ENCODE measurements at regions not wholly inside any gene's neighbourhood (a gene's known extent, or its start where the extent isn't known, plus 50 kb on each side); places are given as distances from the start of the nearest gene placed in this dataset.

DNA sequence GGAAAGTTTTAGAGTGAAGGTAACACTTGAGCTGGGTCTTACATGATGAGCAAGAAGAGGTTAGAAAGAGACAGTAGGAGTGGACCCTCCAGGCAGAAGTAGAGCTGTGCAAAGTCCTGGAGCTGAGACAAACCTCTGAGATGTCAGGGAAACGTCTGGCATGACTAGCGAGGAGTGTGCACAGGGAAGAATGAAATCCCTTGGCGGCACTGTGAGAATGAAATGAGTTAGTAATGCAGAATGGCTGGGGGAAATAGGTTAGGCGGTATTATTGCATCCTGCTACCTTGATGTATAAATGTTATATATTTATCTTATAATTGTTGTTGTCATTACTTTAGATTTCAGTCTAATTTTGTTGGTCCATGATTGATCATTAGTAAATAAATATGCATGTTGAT, 457.9 kb upstream of the CCL2 start:
- DNase-seq, result no peak

- no peak for DNase-seq
Observed at GRCh38 chr17:33798308-33798707, 456.8 kb upstream of the CCL2 start.

GRCh38 chr17:33802349-33803198, 452.5 kb upstream of the CCL2 start:
- DNase-seq, result no peak

DNA sequence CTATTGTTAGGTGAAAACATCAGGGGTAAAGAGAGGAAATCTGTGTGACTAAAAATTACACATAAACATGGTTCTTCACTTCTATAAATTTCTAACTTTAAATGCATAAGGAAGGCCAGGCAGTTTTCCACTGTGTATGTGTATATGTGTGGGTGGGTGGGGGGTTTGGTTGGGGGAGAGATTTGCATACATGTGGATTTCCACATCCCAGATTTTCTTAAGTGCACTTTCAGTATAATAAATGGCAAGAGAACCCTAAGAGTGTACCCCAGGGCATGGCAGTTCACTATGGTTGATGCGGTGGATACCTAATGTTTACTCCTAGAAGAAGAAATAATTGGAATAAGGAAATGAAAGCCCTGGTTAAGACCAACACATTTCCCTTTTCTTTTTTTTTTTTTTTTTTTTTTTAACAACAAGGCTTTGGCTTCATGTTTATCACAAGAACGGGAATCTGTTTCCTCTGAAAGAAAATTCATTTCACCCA, 451.8 kb upstream of the CCL2 start:
- peak; percentile 17 for DNase-seq

GRCh38 chr17:33803686-33804085, 451.4 kb upstream of the CCL2 start:
- no peak for DNase-seq

DNA sequence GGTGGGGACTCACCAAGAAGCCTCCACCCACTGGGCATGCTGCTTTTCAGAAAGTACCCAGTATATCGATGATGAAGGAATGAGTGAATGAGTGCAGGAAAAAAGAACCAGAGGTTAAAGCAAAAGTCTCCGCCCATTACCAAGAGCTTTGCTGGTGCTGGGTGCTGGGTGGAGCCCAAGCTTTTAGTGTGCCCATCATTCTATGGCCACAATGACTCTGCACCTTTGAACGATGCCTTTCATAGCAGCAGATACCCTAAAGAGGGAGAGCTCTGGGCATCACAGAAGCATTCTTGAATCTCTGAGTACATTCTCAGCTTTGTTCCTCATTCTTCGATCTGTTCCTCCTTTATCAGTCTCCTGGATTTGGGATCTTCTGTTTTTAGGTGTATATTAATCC, 450.7 kb upstream of the CCL2 start:
- peak; percentile 30 for DNase-seq

DNA sequence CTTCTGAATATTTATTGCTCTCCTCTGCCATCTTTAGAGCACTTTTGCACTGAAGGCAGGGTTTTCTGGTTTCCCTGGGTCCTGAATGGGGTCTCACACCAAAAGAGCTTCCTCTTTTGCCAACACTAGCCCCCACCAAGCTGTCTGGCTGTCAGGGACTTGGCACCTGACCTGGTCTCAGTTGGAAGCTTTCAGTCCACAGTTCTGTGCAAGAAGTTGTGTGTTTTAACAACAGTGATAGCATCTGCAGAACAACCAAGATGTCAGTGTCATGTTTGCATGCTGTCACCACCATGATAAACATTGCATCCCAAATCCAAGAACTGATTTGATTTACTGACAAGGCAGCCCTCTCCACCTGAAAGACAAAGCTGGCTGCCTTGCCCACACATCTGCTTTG, 448.5 kb upstream of the CCL2 start:
- no peak for DNase-seq

- no peak for DNase-seq
Observed at GRCh38 chr17:33809748-33810147, 445.3 kb upstream of the CCL2 start.

DNA sequence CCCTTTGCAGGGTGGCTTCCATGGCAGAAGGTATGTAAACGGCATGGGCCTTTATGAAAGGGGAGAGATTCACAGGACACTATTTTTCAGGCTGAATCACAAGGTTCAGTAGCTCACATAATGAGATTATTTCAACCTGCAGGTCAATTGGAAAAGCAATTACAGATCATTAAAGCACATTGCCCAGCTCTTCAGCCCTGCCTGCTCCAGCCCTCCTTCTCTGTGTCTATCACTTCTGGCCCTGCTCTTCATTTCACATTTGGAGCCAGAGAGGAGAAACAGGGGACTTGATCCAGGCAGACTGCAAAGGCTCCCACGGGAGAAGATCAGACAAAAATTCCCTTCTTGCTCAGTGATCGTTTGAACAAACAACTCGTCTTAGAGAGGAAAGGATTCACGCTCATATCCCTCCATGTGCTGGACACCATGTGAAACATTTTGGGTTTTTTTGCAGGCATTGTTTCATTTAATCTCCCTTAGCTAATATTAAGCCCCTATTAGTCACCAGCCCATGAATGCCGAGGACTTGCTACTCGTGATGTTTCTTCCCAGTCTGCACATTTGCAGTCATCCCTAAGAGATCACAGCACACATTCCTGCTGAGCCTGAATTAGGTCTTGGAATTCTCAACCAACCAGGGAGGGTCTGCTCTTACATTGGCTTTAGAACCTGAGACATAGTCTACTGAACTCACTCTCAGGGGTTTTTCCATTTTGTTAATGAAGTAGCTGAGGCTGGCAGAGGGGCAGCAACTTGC, 443.9 kb upstream of the CCL2 start:
- no peak for DNase-seq

DNA sequence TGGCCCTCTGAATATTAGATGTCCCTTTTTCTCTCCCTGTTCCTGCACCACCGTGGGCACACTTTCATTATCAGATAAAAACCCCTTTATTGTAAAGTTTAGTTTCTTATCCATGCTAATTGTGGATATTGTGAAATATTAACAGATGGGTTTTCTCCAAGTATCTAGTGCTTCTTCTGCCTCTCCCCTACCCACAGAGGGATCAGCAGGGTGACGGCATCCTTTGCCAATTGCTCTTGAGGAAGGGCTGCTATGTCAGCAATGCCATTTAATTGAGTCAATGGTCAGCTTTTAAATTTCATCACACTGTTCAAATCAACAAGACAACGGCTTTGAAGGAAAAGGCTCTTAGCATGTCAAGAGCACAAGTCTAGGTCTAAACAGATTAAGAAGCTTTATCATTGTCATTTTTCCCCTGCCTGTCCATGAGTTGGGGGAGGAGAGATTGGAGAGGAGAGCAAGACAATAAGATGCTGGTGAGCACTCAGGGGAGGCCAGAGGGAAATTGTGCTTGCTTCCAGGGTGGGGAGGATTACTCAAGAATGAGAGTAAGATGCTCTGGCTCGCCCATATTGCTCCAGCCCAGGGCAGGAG, 443.0 kb upstream of the CCL2 start:
- no peak for DNase-seq

GRCh38 chr17:33814852-33815251, 440.2 kb upstream of the CCL2 start:
- no peak for DNase-seq

DNA sequence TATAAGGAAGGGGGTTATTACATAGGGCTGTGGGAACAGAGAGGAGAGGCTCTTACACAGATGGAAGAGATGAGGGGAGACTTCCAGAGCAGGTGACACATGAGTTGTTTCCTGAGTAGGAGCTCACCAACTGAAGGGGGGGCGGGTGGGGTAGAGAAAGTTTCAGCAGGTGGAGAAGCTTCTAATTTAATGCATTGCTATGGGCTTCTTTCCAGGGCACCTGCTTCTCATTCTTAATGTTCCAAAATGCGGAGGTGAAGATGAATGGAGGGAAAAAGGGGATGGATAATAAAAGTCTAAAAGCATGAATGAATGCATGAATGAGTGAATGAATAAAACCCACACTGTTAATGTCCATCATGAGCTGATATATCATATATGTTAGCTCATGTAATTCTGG, 439.0 kb upstream of the CCL2 start:
- DNase-seq, result no peak

DNA sequence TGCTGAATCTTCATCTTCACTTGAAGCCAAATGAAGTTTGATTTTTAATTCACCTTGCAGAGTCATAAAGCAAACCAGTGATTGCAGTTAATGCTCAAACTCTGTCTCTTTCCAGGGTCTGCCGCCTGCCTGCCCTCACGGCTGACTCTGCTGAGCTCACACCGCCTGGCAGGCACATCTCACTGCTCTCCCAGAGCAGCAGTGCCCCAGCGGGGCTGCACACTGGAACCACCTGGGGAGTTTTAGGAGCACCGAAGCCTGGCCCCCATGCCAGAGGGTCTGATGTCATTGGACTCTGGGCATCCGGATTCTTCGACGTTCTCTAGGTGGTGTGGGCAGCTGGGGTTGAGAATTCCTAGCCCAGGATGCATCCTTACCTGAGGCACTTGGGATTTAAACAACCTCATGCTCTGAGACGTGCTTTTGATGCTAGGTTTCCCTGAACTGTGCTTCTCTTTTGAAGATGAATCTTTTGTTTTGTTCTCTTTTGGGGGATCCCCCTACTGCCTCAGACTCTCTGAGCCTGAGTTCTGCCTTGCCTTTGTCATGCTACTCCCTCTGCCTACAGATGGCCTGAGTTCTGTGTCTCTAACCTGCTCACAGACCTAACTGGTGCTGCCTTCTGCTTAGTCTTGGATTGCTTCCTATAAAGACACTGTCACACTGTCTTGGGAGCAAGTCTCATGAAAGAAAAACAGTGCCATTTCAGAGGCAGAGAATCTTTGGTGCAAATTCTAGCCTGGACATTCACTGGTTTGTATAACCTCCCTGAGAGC, 438.1 kb upstream of the CCL2 start:
- no peak for DNase-seq

DNA sequence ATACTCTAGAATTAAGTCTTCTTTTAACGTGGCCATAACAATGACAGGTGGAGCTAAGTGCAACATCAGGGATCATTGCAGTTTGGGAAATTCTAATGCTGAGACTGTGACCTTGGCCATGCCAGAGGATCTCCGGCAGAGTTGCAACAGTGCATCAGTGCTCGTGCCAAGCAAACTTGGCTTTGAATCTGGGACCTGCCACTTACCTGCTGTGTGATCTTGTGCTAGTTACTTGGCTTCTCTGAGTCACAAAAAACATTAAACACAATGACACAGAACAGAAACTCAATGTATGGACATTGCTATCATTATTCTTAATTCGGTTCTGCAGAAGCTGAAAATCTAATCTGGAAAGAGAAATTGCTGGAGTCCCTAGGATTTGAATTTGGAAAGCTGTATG, 435.5 kb upstream of the CCL2 start:
- DNase-seq, result no peak

GRCh38 chr17:33832262-33832661, 422.8 kb upstream of the CCL2 start:
- DNase-seq, result no peak

DNA sequence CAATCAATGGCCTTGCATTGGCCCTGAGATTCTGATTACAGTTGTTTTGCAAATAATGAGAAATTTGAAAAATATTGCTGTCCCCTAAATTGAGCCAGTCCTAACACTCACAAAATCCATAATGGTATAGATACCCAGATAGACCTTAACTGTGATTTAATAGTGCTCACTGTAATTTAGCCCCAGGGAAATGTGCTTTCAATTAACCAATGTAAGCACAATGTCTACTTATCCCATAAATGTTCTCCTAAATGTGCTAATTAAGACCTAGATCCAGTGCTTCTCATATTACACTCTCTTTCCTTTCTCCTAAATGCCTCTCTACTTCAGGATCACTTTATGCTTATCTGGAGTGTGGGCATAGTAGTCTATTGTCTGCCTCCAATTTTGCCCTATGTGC, 417.8 kb upstream of the CCL2 start:
- peak; percentile 52 for DNase-seq

DNA sequence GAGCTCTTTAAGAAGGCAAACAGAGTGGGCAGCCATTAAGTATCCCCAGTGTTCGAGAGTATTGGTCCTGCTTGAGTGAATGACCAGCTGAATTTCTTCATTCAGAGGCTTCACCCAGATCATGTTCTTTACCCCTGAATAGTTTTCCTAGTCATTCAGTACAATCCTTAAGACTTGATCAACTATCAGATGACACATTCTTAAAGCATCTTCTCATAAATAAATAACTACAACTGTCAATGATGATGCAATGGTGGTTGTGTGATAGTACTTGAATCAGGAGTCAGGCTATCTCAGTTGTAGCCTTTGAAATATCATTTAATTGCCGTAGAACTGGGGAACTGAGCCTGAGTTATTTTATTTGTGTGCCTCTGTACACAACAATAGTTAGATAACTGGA, 416.8 kb upstream of the CCL2 start:
- no peak for DNase-seq

- DNase-seq, result no peak
Observed at GRCh38 chr17:33847900-33848299, 407.2 kb upstream of the CCL2 start.

- no peak for DNase-seq
Observed at GRCh38 chr17:33848433-33848832, 406.7 kb upstream of the CCL2 start.

GRCh38 chr17:33854596-33854995, 400.5 kb upstream of the CCL2 start:
- no peak for DNase-seq

DNA sequence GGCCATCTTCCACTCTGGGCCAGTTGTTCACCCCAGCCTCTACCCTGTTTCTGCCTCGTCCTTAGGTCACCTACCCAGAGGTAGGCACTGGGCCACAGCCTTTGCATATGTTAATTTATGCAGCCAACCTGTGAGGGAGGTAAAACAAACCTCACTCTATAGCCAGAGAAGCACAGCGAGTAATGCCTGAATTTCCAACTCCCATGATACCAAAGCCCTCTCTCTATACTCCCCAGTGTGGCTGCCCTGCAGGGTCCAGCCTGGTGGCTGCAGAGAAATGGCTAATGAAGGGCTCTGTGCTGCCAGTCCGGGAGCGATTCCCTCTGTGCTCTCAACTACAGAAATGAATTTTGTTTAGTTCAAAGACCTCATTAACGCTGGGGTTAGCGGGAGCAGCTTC, 397.0 kb upstream of the CCL2 start:
- no peak for DNase-seq

- DNase-seq, result no peak
Observed at GRCh38 chr17:33858682-33859081, 396.4 kb upstream of the CCL2 start.

Measured in DMS153 (cell line).